Mesendoderm (in vitro differentiated cells): ENCODE measurements at regions not wholly inside any gene's neighbourhood (a gene's known extent, or its start where the extent isn't known, plus 50 kb on each side); places are given as distances from the start of the nearest gene placed in this dataset.

Experiments used
- DNase-seq: peaks from one replicate; pipeline ENCODE4 v3.0.0; 2013
- H2AK5ac ChIP-seq: 2 replicates; pipeline ENCODE4 v1.6.1; 2013; ENCODE audit warnings: low read length, inconsistent platforms
- H2BK120ac ChIP-seq: 2 replicates; pipeline ENCODE4 v1.6.1; 2013; ENCODE audit warnings: low read depth, mild to moderate bottlenecking, low read length, moderate library complexity, mixed read lengths
- H2BK15ac ChIP-seq: replicated peaks from 2 replicates; pipeline ENCODE4 v1.6.1; 2013; ENCODE audit warnings: low read depth, mild to moderate bottlenecking, moderate library complexity
- H2BK5ac ChIP-seq: 2 replicates; pipeline ENCODE4 v1.6.1; 2013; ENCODE audit warnings: low read length, inconsistent platforms
- H3K18ac ChIP-seq: 2 replicates; pipeline ENCODE4 v1.6.1; 2013; ENCODE audit warnings: mild to moderate bottlenecking, low read length, mixed read lengths
- H3K23ac ChIP-seq: one replicate; pipeline ENCODE4 v1.6.1; 2013; ENCODE audit warnings: low read length
- H3K27ac ChIP-seq: 2 replicates; pipeline ENCODE4 v1.5.1; 2013; ENCODE audit warnings: low read depth, mild to moderate bottlenecking, inconsistent platforms, low read length, moderate library complexity
- H3K27me3 ChIP-seq: 2 replicates; pipeline ENCODE4 v1.6.1; 2013; ENCODE audit warnings: low read length, control low read depth, mild to moderate bottlenecking, inconsistent platforms; ENCODE audit not compliant: insufficient read depth, poor library complexity
- H3K36me3 ChIP-seq: 2 replicates; pipeline ENCODE4 v1.6.1; 2013; ENCODE audit warnings: low read length, inconsistent platforms; ENCODE audit not compliant: control insufficient read depth, insufficient read depth
- H3K4ac ChIP-seq: one replicate; pipeline ENCODE4 v1.6.1; 2013; ENCODE audit warnings: low read depth, mild to moderate bottlenecking, low read length, moderate library complexity
- H3K4me1 ChIP-seq: 2 replicates; pipeline ENCODE4 v1.6.1; 2013; ENCODE audit warnings: low read depth, low read length, inconsistent platforms; ENCODE audit not compliant: control insufficient read depth
- H3K4me2 ChIP-seq: 2 replicates; pipeline ENCODE4 v1.6.1; 2013; ENCODE audit warnings: low read length
- H3K4me3 ChIP-seq: 2 replicates; pipeline ENCODE4 v1.5.1; 2013; ENCODE audit warnings: mild to moderate bottlenecking, low read length
- H3K56ac ChIP-seq: one replicate; pipeline ENCODE4 v1.6.1; 2013; ENCODE audit warnings: low read length
- H3K79me1 ChIP-seq: 2 replicates; pipeline ENCODE4 v1.6.1; 2013; ENCODE audit warnings: low read length, inconsistent platforms
- H3K79me2 ChIP-seq: 2 replicates; pipeline ENCODE4 v1.6.1; 2013; ENCODE audit warnings: mild to moderate bottlenecking, low read length; ENCODE audit not compliant: control insufficient read depth, insufficient read depth
- H3K9ac ChIP-seq: 2 replicates; pipeline ENCODE4 v1.6.1; 2013; ENCODE audit warnings: low read length, inconsistent platforms
- H4K5ac ChIP-seq: one replicate; pipeline ENCODE4 v1.6.1; 2013; ENCODE audit warnings: low read length
- H4K8ac ChIP-seq: one replicate; pipeline ENCODE4 v1.6.1; 2013; ENCODE audit warnings: low read depth, mild to moderate bottlenecking, control low read depth, low read length, moderate library complexity
- whole genome bisulfite sequencing: extraction: QIAGEN DNeasy Blood & Tissue Kit; methylation state at CpG from one replicate; pipeline ENCODE4 v1.1.7; 2013; ENCODE audit warnings: low lambda C conversion rate, missing lambda C conversion rate; ENCODE audit not compliant: insufficient coverage; ENCODE audit errors: extremely low coverage; 5-methylcytosine and 5-hydroxymethylcytosine counted together

- Histone ChIP-seq H3K4me3 (no peak overlapping the region), H4K8ac (no peak overlapping the region), H2AK5ac (no peak overlapping the region), H3K4me2 (no peak overlapping the region), H3K4ac (no peak overlapping the region), H3K27ac (no peak overlapping the region), H3K56ac (no peak overlapping the region), H2BK15ac (no peak overlapping the region), H3K79me1 (no peaks in the 10 kb centered on the region), H3K9ac (no peak overlapping the region), H3K4me1 (no peaks in the 10 kb centered on the region), H4K5ac (no peak overlapping the region), H3K36me3 (no peaks in the 10 kb centered on the region), H3K18ac (peak overlapping the region; percentile 41), H3K23ac (no peak overlapping the region), H3K79me2 (no peaks in the 10 kb centered on the region), H2BK5ac (no peak overlapping the region), H2BK120ac (peak overlapping the region; percentile 15), H3K27me3 (no peaks in the 10 kb centered on the region)
- WGBS, result no CpG with 5 or more reads among the region's 3 CpGs
- no peak for DNase-seq
Measured at GRCh38 chr2:146532509-146533147, 1312.2 kb upstream of the ACVR2A start.

- Histone ChIP-seq H3K56ac (no peak overlapping the region), H2BK120ac (no peak overlapping the region), H3K27me3 (no peaks in the 10 kb centered on the region), H3K9ac (no peak overlapping the region), H3K79me2 (no peaks in the 10 kb centered on the region), H3K23ac (no peak overlapping the region), H3K27ac (no peak overlapping the region), H2AK5ac (no peak overlapping the region), H3K4me2 (no peak overlapping the region), H3K4me1 (no peaks in the 10 kb centered on the region), H3K36me3 (no peaks in the 10 kb centered on the region), H3K18ac (no peak overlapping the region), H4K8ac (no peak overlapping the region), H3K79me1 (no peaks in the 10 kb centered on the region), H3K4ac (no peak overlapping the region), H2BK5ac (no peak overlapping the region), H4K5ac (no peak overlapping the region), H2BK15ac (no peak overlapping the region), H3K4me3 (no peak overlapping the region)
- WGBS, result no CpG with 5 or more reads among the region's 3 CpGs
- DNase-seq, result no peak
Measured at GRCh38 chr2:146532009-146532408, 1312.8 kb upstream of the ACVR2A start.

- H3K79me2 ChIP-seq, result no peaks in the 10 kb centered on the region
- no peaks in the 10 kb centered on the region for H3K79me1 ChIP-seq
- no peak overlapping the region for H3K4me3 ChIP-seq
- H2BK120ac ChIP-seq, result no peak overlapping the region
- H3K27ac ChIP-seq, result no peak overlapping the region
- no peaks in the 10 kb centered on the region for H3K4me1 ChIP-seq
- H3K4ac ChIP-seq, result no peak overlapping the region
- H3K4me2 ChIP-seq, result no peak overlapping the region
- no peak overlapping the region for H2BK15ac ChIP-seq
- H3K36me3 ChIP-seq, result no peaks in the 10 kb centered on the region
- H3K27me3 ChIP-seq, result no peaks in the 10 kb centered on the region
- no peak overlapping the region for H2BK5ac ChIP-seq
- no peak overlapping the region for H4K5ac ChIP-seq
- no peak overlapping the region for H3K18ac ChIP-seq
- H3K9ac ChIP-seq, result no peak overlapping the region
- H3K56ac ChIP-seq, result no peak overlapping the region
- H3K23ac ChIP-seq, result no peak overlapping the region
- no peak overlapping the region for H4K8ac ChIP-seq
- H2AK5ac ChIP-seq, result no peak overlapping the region
- no peak for DNase-seq
Measured at GRCh38 chr2:146530886-146531285, 1313.9 kb upstream of the ACVR2A start.

GRCh38 chr2:146527166-146527565 is 1317.7 kb upstream of the ACVR2A start:
- no peaks in the 10 kb centered on the region for H3K4me1 ChIP-seq
- H3K56ac ChIP-seq, result no peak overlapping the region
- H4K5ac ChIP-seq, result no peak overlapping the region
- H3K4ac ChIP-seq, result no peak overlapping the region
- H3K23ac ChIP-seq, result no peak overlapping the region
- H3K27me3 ChIP-seq, result no peaks in the 10 kb centered on the region
- H2BK15ac ChIP-seq, result no peak overlapping the region
- H2AK5ac ChIP-seq, result no peak overlapping the region
- H3K36me3 ChIP-seq, result no peaks in the 10 kb centered on the region
- H3K9ac ChIP-seq, result no peak overlapping the region
- H3K4me2 ChIP-seq, result no peak overlapping the region
- no peak overlapping the region for H3K27ac ChIP-seq
- no peaks in the 10 kb centered on the region for H3K79me2 ChIP-seq
- H2BK120ac ChIP-seq, result no peak overlapping the region
- no peak overlapping the region for H3K18ac ChIP-seq
- H3K79me1 ChIP-seq, result no peaks in the 10 kb centered on the region
- no peak overlapping the region for H2BK5ac ChIP-seq
- no peak overlapping the region for H3K4me3 ChIP-seq
- DNase-seq, result no peak
- H4K8ac ChIP-seq, result no peak overlapping the region

- no peak overlapping the region for H3K4me3 ChIP-seq
- no peaks in the 10 kb centered on the region for H3K27me3 ChIP-seq
- no peak overlapping the region for H3K27ac ChIP-seq
- no peak overlapping the region for H2BK120ac ChIP-seq
- H3K79me1 ChIP-seq, result no peaks in the 10 kb centered on the region
- H2AK5ac ChIP-seq, result no peak overlapping the region
- H3K36me3 ChIP-seq, result no peaks in the 10 kb centered on the region
- H2BK5ac ChIP-seq, result no peak overlapping the region
- no peak overlapping the region for H3K4me2 ChIP-seq
- no peak overlapping the region for H2BK15ac ChIP-seq
- H3K23ac ChIP-seq, result no peak overlapping the region
- H3K79me2 ChIP-seq, result no peaks in the 10 kb centered on the region
- H3K56ac ChIP-seq, result no peak overlapping the region
- H3K4me1 ChIP-seq, result no peaks in the 10 kb centered on the region
- no peak overlapping the region for H3K18ac ChIP-seq
- no peak overlapping the region for H3K9ac ChIP-seq
- no peak for DNase-seq
- no CpG with 5 or more reads among the region's 1 CpG for WGBS
- H4K8ac ChIP-seq, result no peak overlapping the region
- H3K4ac ChIP-seq, result no peak overlapping the region
- no peak overlapping the region for H4K5ac ChIP-seq
Measured at GRCh38 chr2:146523196-146523595, 1321.6 kb upstream of the ACVR2A start.

- H3K4ac ChIP-seq, result no peak overlapping the region
- no peak overlapping the region for H3K4me3 ChIP-seq
- H4K8ac ChIP-seq, result no peak overlapping the region
- no peaks in the 10 kb centered on the region for H3K79me2 ChIP-seq
- no peaks in the 10 kb centered on the region for H3K27me3 ChIP-seq
- no peaks in the 10 kb centered on the region for H3K4me1 ChIP-seq
- no peak overlapping the region for H3K9ac ChIP-seq
- H2BK5ac ChIP-seq, result no peak overlapping the region
- H2BK120ac ChIP-seq, result no peak overlapping the region
- H2BK15ac ChIP-seq, result no peak overlapping the region
- DNase-seq, result peak; percentile 3
- H3K56ac ChIP-seq, result no peak overlapping the region
- no peak overlapping the region for H4K5ac ChIP-seq
- no peak overlapping the region for H3K18ac ChIP-seq
- no peaks in the 10 kb centered on the region for H3K79me1 ChIP-seq
- no peak overlapping the region for H3K27ac ChIP-seq
- no peaks in the 10 kb centered on the region for H3K36me3 ChIP-seq
- H2AK5ac ChIP-seq, result no peak overlapping the region
- no peak overlapping the region for H3K23ac ChIP-seq
- H3K4me2 ChIP-seq, result no peak overlapping the region
Measured at GRCh38 chr2:146506851-146507250, 1338.0 kb upstream of the ACVR2A start.
